Astrocyte of the spinal cord (primary cell): ENCODE measurements at regions not wholly inside any gene's neighbourhood (a gene's known extent, or its start where the extent isn't known, plus 50 kb on each side); places are given as distances from the start of the nearest gene placed in this dataset.

Experiments used
- DNase-seq: peaks from one replicate; pipeline ENCODE4 v3.0.0; 2011; ENCODE audit warnings: low read depth, low spot score
- H3K4me3 ChIP-seq: 2 replicates; pipeline ENCODE4 v1.5.1; 2011; ENCODE audit warnings: low read depth, mild to moderate bottlenecking, low read length, moderate library complexity
- CTCF ChIP-seq: IDR thresholded peaks from 2 replicates; pipeline ENCODE4 v1.5.1; 2012; ENCODE audit warnings: low read depth, mild to moderate bottlenecking, low read length, inconsistent platforms
- in situ Hi-C: cut with HindIII; loops from 2 replicates; pipeline ENCODE4 v1.10.0; 2017; ENCODE audit warnings: low sequenced_read_pairs

DNA sequence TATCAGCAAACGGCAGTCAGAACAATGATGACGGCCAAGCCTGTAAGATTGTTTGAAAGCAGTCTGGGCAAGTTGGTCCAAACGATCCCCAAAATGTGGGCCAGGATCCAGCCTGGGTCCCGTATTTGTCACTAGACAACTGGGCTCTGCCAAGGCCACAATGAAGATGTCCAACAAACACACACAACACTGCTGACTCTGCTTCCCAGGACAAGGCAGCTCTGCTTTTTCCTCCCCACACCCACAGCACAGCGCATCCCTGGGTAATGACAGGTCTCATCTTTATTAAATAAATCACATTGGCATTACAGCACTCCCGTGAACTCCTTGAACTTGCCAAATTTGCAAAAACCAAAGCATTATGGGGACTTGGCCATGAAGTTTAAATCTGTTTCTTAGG, 424.1 kb upstream of the ACTBL2 start:
- DNase-seq: no peak
- in situ Hi-C loops: no loop called here
- no peak overlapping the region for H3K4me3 ChIP-seq
- no peak for TF ChIP-seq CTCF

GRCh38 chr5:57903458-57903857, 420.8 kb upstream of the ACTBL2 start:
- no peak for DNase-seq
- in situ Hi-C loops: no loop called here
- H3K4me3 ChIP-seq: no peak overlapping the region
- TF ChIP-seq CTCF: no peak

- no peak overlapping the region for H3K4me3 ChIP-seq
- DNase-seq: no peak
- TF ChIP-seq CTCF: no peak
- in situ Hi-C loops: no loop called here
Observed at GRCh38 chr5:57902095-57902494, 419.5 kb upstream of the ACTBL2 start.

- DNase-seq: no peak
- H3K4me3 ChIP-seq: no peak overlapping the region
- TF ChIP-seq CTCF: no peak
- in situ Hi-C loops: no loop called here
Observed at GRCh38 chr5:57900381-57900944, 417.9 kb upstream of the ACTBL2 start.

- no peak for TF ChIP-seq CTCF
- in situ Hi-C loops: no loop called here
- H3K4me3 ChIP-seq: no peak overlapping the region
- no peak for DNase-seq
Observed at GRCh38 chr5:57896576-57896975, 414.0 kb upstream of the ACTBL2 start.

GRCh38 chr5:57895766-57896165, 413.2 kb upstream of the ACTBL2 start:
- no peak overlapping the region for H3K4me3 ChIP-seq
- no peak for TF ChIP-seq CTCF
- DNase-seq: peak; percentile 44
- in situ Hi-C loops: no loop called here

- TF ChIP-seq CTCF: no peak
- no peak overlapping the region for H3K4me3 ChIP-seq
- DNase-seq: no peak
- in situ Hi-C loops: no loop called here
Observed at GRCh38 chr5:57893926-57894325, 411.3 kb upstream of the ACTBL2 start.
